Right atrium auricular region (tissue), 2 donors: ENCODE measurements at regions not wholly inside any gene's neighbourhood (a gene's known extent, or its start where the extent isn't known, plus 50 kb on each side); places are given as distances from the start of the nearest gene placed in this dataset.

Experiments
- DNase-seq: peaks from one replicate; pipeline ENCODE4 v3.0.0-alpha.2; 2019; ENCODE audit warnings: low spot score
- H3K27ac ChIP-seq, 2 donors: fragments of 200-600 bp; sonication (generic); 1 replicate in 1 of 2; 2 replicates in 1 of 2; pipeline ENCODE4 v1.5.1; 2016 to 2019
- H3K27me3 ChIP-seq, 2 donors: fragments of 200-600 bp; sonication (generic); one replicate each; pipeline versions ENCODE4 v1.5.1 to v1.6.0; 2017 to 2019
- H3K36me3 ChIP-seq: fragments of 200-600 bp; sonication (generic); one replicate; pipeline ENCODE4 v1.5.1; 2016
- H3K4me1 ChIP-seq, 2 donors: fragments of 200-600 bp; sonication (generic); one replicate each; pipeline versions ENCODE4 v1.5.1 to v1.6.0; 2017 to 2019
- H3K4me3 ChIP-seq, 2 donors: fragments of 200-600 bp; sonication (generic); 1 replicate in 1 of 2; 2 replicates in 1 of 2; pipeline ENCODE4 v1.5.1; 2017 to 2019; ENCODE audit warnings: mild to moderate bottlenecking in 1 of 2, moderate library complexity in 1 of 2
- H3K9me3 ChIP-seq, 2 donors: fragments of 200-600 bp; sonication (generic); one replicate each; pipeline ENCODE4 v1.5.1; 2019
- TF ChIP-seq, protein P1 (sequence below), 2 donors: fragments of 200-600 bp; sonication (generic); IDR thresholded peaks; one replicate each; pipeline ENCODE4 v1.5.1; 2019; ENCODE audit warnings: antibody characterized with exemption in 2 of 2

DNA sequence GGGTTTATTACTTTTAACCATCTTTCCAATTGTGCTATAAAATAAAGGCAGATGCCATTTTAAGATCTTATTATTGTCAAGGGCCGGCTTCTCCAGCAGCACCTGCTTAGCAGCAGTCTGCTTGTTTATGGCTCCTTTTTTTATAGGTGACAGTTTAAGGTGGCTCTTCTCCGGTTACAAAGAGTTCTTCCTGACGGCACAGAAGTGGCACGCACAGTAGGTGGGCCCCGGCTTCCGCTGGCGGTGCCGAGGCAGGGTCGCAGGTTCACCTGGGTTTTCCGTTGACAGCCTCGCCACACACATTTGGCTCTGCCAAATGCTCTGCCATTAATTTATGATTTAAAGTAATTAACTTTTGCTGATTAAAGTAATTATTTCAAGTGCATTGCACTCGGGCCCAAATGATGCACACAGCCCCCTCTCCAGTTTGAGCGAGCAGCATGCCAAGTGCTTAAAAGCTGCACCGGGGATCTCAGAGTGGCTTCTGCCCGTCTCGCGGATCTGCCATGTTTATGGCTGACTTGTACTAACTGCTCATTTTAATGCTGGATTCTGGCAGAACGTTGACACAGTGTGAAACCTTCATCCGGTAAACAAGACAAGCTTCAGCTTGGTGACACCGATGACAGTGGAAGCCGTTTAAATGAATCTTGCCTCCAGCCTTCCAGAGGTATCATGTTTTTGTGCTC, 355.1 kb upstream of the MKI67 start:
- Histone ChIP-seq H3K4me3 (no peak overlapping the region), H3K27me3 (no peaks in the 10 kb centered on the region), H3K4me1 (no peaks in the 10 kb centered on the region), H3K27ac (no peak overlapping the region), H3K9me3 (no peaks in the 10 kb centered on the region), H3K36me3 (no peaks in the 10 kb centered on the region)
- TF ChIP-seq, protein P1, sequence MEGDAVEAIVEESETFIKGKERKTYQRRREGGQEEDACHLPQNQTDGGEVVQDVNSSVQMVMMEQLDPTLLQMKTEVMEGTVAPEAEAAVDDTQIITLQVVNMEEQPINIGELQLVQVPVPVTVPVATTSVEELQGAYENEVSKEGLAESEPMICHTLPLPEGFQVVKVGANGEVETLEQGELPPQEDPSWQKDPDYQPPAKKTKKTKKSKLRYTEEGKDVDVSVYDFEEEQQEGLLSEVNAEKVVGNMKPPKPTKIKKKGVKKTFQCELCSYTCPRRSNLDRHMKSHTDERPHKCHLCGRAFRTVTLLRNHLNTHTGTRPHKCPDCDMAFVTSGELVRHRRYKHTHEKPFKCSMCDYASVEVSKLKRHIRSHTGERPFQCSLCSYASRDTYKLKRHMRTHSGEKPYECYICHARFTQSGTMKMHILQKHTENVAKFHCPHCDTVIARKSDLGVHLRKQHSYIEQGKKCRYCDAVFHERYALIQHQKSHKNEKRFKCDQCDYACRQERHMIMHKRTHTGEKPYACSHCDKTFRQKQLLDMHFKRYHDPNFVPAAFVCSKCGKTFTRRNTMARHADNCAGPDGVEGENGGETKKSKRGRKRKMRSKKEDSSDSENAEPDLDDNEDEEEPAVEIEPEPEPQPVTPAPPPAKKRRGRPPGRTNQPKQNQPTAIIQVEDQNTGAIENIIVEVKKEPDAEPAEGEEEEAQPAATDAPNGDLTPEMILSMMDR (IDR thresholded peaks at IDR 0.05): no peak
- no peak for DNase-seq

DNA sequence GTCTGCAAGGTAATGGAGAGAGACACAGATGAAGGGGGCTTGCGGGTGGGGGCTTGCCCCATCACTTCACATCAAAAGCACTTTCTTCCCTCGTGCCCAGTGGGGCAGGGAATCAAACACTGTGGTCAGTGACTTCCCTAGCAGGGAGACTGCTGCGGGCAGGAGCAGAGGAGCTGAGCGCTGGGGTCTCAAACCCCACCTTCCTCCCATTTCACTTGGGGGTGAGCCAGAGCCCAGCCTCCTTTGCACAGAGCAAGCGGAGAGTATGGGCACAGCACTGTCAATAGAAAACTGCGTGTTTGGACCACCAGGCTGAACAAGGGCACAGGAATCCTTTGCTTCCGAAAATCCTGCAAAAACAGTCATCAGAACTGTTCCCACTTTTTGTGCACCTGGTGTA, 355.8 kb upstream of the MKI67 start:
- H3K27me3 ChIP-seq: no peaks in the 10 kb centered on the region
- no peaks in the 10 kb centered on the region for H3K9me3 ChIP-seq
- no peaks in the 10 kb centered on the region for H3K36me3 ChIP-seq
- H3K4me3 ChIP-seq: no peak overlapping the region
- TF ChIP-seq, protein P1 (IDR thresholded peaks at IDR 0.05): no peak
- no peaks in the 10 kb centered on the region for H3K4me1 ChIP-seq
- DNase-seq: no peak
- H3K27ac ChIP-seq: no peak overlapping the region

DNA sequence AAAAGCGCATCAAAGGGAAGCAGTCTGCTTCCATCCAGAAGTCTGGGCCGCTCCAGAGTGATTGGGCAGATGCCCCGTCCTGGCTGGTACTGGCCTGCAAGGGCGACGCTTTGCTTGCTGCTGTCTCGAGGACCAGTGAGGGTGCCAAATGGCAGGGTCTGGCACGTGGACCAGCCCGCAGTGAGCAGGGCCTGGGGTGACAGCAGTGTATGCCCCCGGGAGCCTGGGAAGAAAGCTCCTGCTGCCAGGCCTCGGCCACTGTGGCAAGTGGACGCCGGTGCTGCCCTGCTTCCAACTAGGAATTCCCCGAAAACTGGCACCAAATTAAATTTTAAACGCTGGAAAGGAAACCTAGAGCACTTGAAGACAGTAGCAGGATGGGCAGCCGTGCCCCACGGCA, 357.0 kb upstream of the MKI67 start:
- TF ChIP-seq, protein P1 (IDR thresholded peaks at IDR 0.05): no peak
- no peak overlapping the region for H3K4me3 ChIP-seq
- DNase-seq: no peak
- no peak overlapping the region for H3K27ac ChIP-seq
- no peaks in the 10 kb centered on the region for H3K27me3 ChIP-seq
- no peaks in the 10 kb centered on the region for H3K4me1 ChIP-seq
- no peaks in the 10 kb centered on the region for H3K9me3 ChIP-seq
- H3K36me3 ChIP-seq: no peaks in the 10 kb centered on the region

DNA sequence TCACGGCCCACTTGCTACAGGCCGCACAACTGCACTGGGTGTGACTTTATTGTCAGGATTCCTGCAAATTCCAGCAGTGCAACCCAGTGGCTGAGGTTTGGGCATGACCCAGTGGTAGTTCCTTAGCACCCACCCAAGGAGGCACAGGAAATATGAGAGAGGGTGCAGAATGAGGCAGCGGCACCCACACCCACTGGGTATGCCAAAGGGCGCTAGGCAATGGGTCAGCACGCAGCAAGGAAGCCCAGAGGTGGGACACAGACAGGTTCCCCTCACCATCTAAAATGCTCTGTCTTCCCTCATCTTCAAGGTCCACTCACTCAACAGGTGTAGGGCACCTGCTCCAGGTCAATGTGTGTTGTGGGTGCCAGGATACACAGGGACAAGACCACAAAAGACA, 357.8 kb upstream of the MKI67 start:
- Histone ChIP-seq H3K4me1 (no peaks in the 10 kb centered on the region), H3K9me3 (no peaks in the 10 kb centered on the region), H3K4me3 (no peak overlapping the region), H3K36me3 (no peaks in the 10 kb centered on the region), H3K27ac (no peak overlapping the region), H3K27me3 (no peaks in the 10 kb centered on the region)
- TF ChIP-seq, protein P1 (IDR thresholded peaks at IDR 0.05): no peak
- no peak for DNase-seq

DNA sequence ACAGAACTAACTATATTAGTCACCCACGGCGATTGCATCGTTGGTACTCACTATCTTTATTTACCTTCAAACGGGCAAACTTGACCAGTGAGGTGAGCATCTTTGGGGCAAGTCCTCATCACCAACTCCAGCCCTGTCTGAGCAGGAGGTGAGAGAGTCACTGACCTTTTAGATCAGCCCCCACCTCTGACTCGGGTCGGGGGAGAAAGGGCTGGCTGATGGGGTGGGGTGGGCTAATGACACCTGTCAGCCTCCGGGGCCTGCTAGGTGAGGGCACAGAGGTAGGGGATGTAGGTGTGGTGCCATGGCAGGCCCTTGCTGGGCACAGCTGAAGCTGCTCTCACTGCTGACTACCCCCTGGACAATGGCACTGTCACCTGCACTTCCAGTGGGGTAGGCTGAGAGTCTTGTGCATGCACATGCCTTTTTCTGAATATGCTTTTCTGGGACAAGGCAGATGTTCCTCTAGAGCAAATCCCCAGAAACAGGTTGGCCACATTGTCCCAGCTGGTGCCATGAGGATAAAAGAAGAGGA, 359.5 kb upstream of the MKI67 start:
- Histone ChIP-seq H3K36me3 (no peaks in the 10 kb centered on the region), H3K4me3 (no peak overlapping the region), H3K4me1 (no peaks in the 10 kb centered on the region), H3K27me3 (no peaks in the 10 kb centered on the region), H3K27ac (no peak overlapping the region), H3K9me3 (no peaks in the 10 kb centered on the region)
- no peak for DNase-seq
- TF ChIP-seq, protein P1 (IDR thresholded peaks at IDR 0.05): no peak

DNA sequence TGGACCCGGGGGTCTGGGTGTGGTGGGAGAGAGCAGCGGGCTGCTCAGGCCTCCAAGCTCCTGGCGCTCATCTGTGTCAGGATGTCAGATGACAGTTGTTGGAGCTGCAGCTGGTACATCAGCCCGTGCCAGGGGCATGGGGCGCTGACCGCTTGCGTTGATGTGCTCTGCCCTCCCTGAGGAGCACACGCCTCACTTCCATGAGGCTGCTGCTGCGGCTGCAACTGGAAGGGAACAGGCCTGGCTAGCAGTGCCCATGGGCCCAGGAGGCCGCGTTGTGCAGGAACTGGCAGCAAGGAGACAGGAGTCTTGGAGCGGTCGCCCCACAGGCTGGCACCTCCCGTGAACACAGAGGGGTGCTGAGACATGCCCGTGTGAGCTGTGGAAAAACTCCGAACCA, 361.3 kb upstream of the MKI67 start:
- TF ChIP-seq, protein P1 (IDR thresholded peaks at IDR 0.05): no peak
- H3K27me3 ChIP-seq: no peaks in the 10 kb centered on the region
- H3K9me3 ChIP-seq: no peaks in the 10 kb centered on the region
- no peaks in the 10 kb centered on the region for H3K36me3 ChIP-seq
- H3K4me1 ChIP-seq: no peaks in the 10 kb centered on the region
- no peak for DNase-seq
- H3K4me3 ChIP-seq: no peak overlapping the region
- H3K27ac ChIP-seq: no peak overlapping the region
